CD14-positive monocyte (primary cell): ENCODE measurements at regions not wholly inside any gene's neighbourhood (a gene's known extent, or its start where the extent isn't known, plus 50 kb on each side); places are given as distances from the start of the nearest gene placed in this dataset.

Experiments
- DNase-seq, 3 donors: peaks; one replicate each; pipeline ENCODE4 v3.0.0-alpha.2; 2011 to 2022
- H2AFZ ChIP-seq: 2 replicates; pipeline ENCODE4 v1.6.0; 2012; ENCODE audit warnings: mild to moderate bottlenecking, low read depth, low read length, inconsistent platforms; ENCODE audit not compliant: insufficient read depth, poor library complexity, severe bottlenecking
- H3K27ac ChIP-seq, 2 donors: 1 replicate in 1 of 2; 2 replicates in 1 of 2; pipeline ENCODE4 v1.5.1; 2012 to 2013; ENCODE audit warnings: low read length in 2 of 2, control low read depth in 1 of 2, inconsistent platforms in 1 of 2, low read depth in 1 of 2, mild to moderate bottlenecking in 1 of 2
- H3K27me3 ChIP-seq, 2 donors: one replicate each; pipeline versions ENCODE4 v1.6.0 to v1.6.1; 2011 to 2013; ENCODE audit warnings: low read length in 2 of 2; ENCODE audit not compliant: control insufficient read depth in 2 of 2, insufficient read depth in 2 of 2
- H3K36me3 ChIP-seq, 2 donors: replicated peaks in 1 of 2; 1 replicate in 1 of 2; 2 replicates in 1 of 2; pipeline versions ENCODE4 v1.5.1 to v1.6.1; 2012 to 2013; ENCODE audit warnings: low read length in 2 of 2, control low read depth in 1 of 2, inconsistent platforms in 1 of 2, mild to moderate bottlenecking in 1 of 2; ENCODE audit not compliant: insufficient read depth in 2 of 2, control insufficient read depth in 1 of 2
- H3K4me1 ChIP-seq, 2 donors: 1 replicate in 1 of 2; 2 replicates in 1 of 2; pipeline versions ENCODE4 v1.5.1 to v1.6.1; 2012 to 2013; ENCODE audit warnings: low read length in 2 of 2, control low read depth in 1 of 2, inconsistent platforms in 1 of 2, mild to moderate bottlenecking in 1 of 2, moderate library complexity in 1 of 2; ENCODE audit not compliant: insufficient read depth in 2 of 2, control insufficient read depth in 1 of 2
- H3K4me2 ChIP-seq: replicated peaks from 2 replicates; pipeline ENCODE3; 2012; ENCODE audit warnings: low read length, moderate library complexity, mild to moderate bottlenecking; ENCODE audit not compliant: poor library complexity, severe bottlenecking; ENCODE audit errors: extremely low read depth
- H3K4me3 ChIP-seq, 3 experiments: fragments of 200-600 bp in 1 of 3; sonication (generic) in 1 of 3; replicated peaks in 1 of 3; 1 replicate in 2 of 3; 2 replicates in 1 of 3; pipeline ENCODE4 v1.5.1; 2011 to 2013; ENCODE audit warnings: low read length in 3 of 3, mild to moderate bottlenecking in 3 of 3, control low read depth in 2 of 3, low read depth in 2 of 3, inconsistent platforms in 1 of 3, moderate library complexity in 1 of 3
- H3K79me2 ChIP-seq: 2 replicates; pipeline ENCODE4 v1.6.0; 2012; ENCODE audit warnings: mild to moderate bottlenecking, control low read depth, inconsistent platforms, low read length, moderate library complexity; ENCODE audit not compliant: insufficient read depth
- H3K9ac ChIP-seq: 2 replicates; pipeline ENCODE4 v1.6.0; 2017; ENCODE audit warnings: low read length, mild to moderate bottlenecking; ENCODE audit not compliant: insufficient read depth, poor library complexity, severe bottlenecking
- H3K9me3 ChIP-seq, 2 donors: replicated peaks in 1 of 2; 1 replicate in 1 of 2; 2 replicates in 1 of 2; pipeline versions ENCODE4 v1.5.1 to v1.6.1; 2012 to 2013; ENCODE audit warnings: low read length in 2 of 2, control low read depth in 1 of 2; ENCODE audit not compliant: control insufficient read depth in 1 of 2, insufficient read depth in 1 of 2
- H4K20me1 ChIP-seq: 2 replicates; pipeline ENCODE4 v1.6.0; 2012; ENCODE audit warnings: mild to moderate bottlenecking, low read length, control low read depth, moderate library complexity; ENCODE audit not compliant: insufficient read depth
- H3K27ac Mint-ChIP-seq, 7 donors: one replicate each; pipeline ENCODE4 v1.8.0; 2020; ENCODE audit warnings: mild to moderate bottlenecking in 7 of 7, mixed read lengths in 7 of 7, moderate library complexity in 6 of 7, inconsistent platforms in 2 of 7
- H3K27me3 Mint-ChIP-seq, 3 donors: one replicate each; pipeline ENCODE4 v1.8.0; 2021 to 2022; ENCODE audit warnings: low read depth in 3 of 3, mild to moderate bottlenecking in 3 of 3, mixed read lengths in 3 of 3, moderate library complexity in 3 of 3, inconsistent platforms in 1 of 3
- H3K36me3 Mint-ChIP-seq, 2 donors: one replicate each; pipeline ENCODE4 v1.8.0; 2020; ENCODE audit warnings: mixed read lengths in 2 of 2, inconsistent platforms in 1 of 2, mild to moderate bottlenecking in 1 of 2
- H3K4me1 Mint-ChIP-seq: one replicate; pipeline ENCODE4 v1.8.0; 2020; ENCODE audit warnings: mild to moderate bottlenecking, mixed read lengths
- H3K4me3 Mint-ChIP-seq, 2 donors: one replicate each; pipeline ENCODE4 v1.8.0; 2020; ENCODE audit warnings: mild to moderate bottlenecking in 2 of 2, mixed read lengths in 2 of 2, moderate library complexity in 1 of 2
- H3K9me3 Mint-ChIP-seq, 7 donors: one replicate each; pipeline ENCODE4 v1.8.0; 2020 to 2022; ENCODE audit warnings: mixed read lengths in 7 of 7, mild to moderate bottlenecking in 6 of 7, moderate library complexity in 6 of 7, inconsistent platforms in 2 of 7
- WGBS: methylation state at CpG from one replicate; pipeline ENCODE4 v1.1.5; 2013; ENCODE audit warnings: missing lambda C conversion rate; ENCODE audit not compliant: insufficient coverage; 5-methylcytosine and 5-hydroxymethylcytosine counted together
- intact Hi-C, 2 donors: fragments of 100-400 bp; cut with micrococcal nuclease; formaldehyde crosslinking; loops; one replicate each; pipeline versions ENCODE4 v1.15.0 to v1.15.1; 2023
- TF ChIP-seq, protein P1 (sequence below): fragments of 200-600 bp; IDR thresholded peaks from one replicate; pipeline ENCODE4 v1.8.0; 2022; ENCODE audit warnings: antibody characterized with exemption, mild to moderate bottlenecking

GRCh38 chr12:127613056-127613455 is 653.9 kb upstream of the TMEM132C start:
- H3K79me2 ChIP-seq: no peaks in the 10 kb centered on the region
- Mint-ChIP-seq H3K9me3 (peaks cover 2 to 29% (median 9%) of the 10 kb centered on the region in 7 donors), H3K27me3 (peaks cover 0 to 2% (median 2%) of the 10 kb centered on the region in 3 donors), H3K36me3 (no peaks in the 10 kb centered on the region), H3K4me1 (no peaks in the 10 kb centered on the region), H3K27ac (no peak overlapping the region), H3K4me3 (no peak overlapping the region)
- H3K9me3 ChIP-seq: peaks cover 0 to 19% of the 10 kb centered on the region in 2 donors
- no peaks in the 10 kb centered on the region for H3K36me3 ChIP-seq
- DNase-seq: no peak
- H3K9ac ChIP-seq: no peak overlapping the region
- H4K20me1 ChIP-seq: no peaks in the 10 kb centered on the region
- H2AFZ ChIP-seq: no peak overlapping the region
- TF ChIP-seq, protein P1, sequence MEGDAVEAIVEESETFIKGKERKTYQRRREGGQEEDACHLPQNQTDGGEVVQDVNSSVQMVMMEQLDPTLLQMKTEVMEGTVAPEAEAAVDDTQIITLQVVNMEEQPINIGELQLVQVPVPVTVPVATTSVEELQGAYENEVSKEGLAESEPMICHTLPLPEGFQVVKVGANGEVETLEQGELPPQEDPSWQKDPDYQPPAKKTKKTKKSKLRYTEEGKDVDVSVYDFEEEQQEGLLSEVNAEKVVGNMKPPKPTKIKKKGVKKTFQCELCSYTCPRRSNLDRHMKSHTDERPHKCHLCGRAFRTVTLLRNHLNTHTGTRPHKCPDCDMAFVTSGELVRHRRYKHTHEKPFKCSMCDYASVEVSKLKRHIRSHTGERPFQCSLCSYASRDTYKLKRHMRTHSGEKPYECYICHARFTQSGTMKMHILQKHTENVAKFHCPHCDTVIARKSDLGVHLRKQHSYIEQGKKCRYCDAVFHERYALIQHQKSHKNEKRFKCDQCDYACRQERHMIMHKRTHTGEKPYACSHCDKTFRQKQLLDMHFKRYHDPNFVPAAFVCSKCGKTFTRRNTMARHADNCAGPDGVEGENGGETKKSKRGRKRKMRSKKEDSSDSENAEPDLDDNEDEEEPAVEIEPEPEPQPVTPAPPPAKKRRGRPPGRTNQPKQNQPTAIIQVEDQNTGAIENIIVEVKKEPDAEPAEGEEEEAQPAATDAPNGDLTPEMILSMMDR: no peak
- no peaks in the 10 kb centered on the region for H3K4me1 ChIP-seq
- no peak overlapping the region for H3K27ac ChIP-seq
- WGBS: 83% methylated on average over 3 of the region's 5 CpGs
- no peaks in the 10 kb centered on the region for H3K27me3 ChIP-seq
- no peak overlapping the region for H3K4me2 ChIP-seq
- intact Hi-C loops: no loop called here
- H3K4me3 ChIP-seq: no peak overlapping the region

GRCh38 chr12:127619869-127620734 is 646.9 kb upstream of the TMEM132C start:
- H3K4me3 Mint-ChIP-seq: no peak overlapping the region
- intact Hi-C loops: no loop called here
- no peak overlapping the region for H3K4me2 ChIP-seq
- H3K36me3 Mint-ChIP-seq: no peaks in the 10 kb centered on the region
- peaks cover 0 to 6% (median 0%) of the 10 kb centered on the region in 3 donors for H3K27me3 Mint-ChIP-seq
- H3K36me3 ChIP-seq: no peaks in the 10 kb centered on the region
- H3K9me3 Mint-ChIP-seq: peaks cover 3 to 32% (median 18%) of the 10 kb centered on the region in 7 donors
- no peak overlapping the region for H3K27ac ChIP-seq
- no peak overlapping the region for H3K27ac Mint-ChIP-seq
- H3K4me3 ChIP-seq: no peak overlapping the region
- H3K4me1 ChIP-seq: no peaks in the 10 kb centered on the region
- DNase-seq: no peak
- no peaks in the 10 kb centered on the region for H3K4me1 Mint-ChIP-seq
- peaks cover 7 to 30% of the 10 kb centered on the region in 2 donors for H3K9me3 ChIP-seq
- H3K79me2 ChIP-seq: no peaks in the 10 kb centered on the region
- TF ChIP-seq, protein P1: no peak
- WGBS: no CpG with 5 or more reads among the region's 10 CpGs
- H3K27me3 ChIP-seq: no peaks in the 10 kb centered on the region
- H3K9ac ChIP-seq: no peak overlapping the region
- H4K20me1 ChIP-seq: no peaks in the 10 kb centered on the region
- no peak overlapping the region for H2AFZ ChIP-seq
